H1 (cell line): ENCODE measurements at regions not wholly inside any gene's neighbourhood (a gene's known extent, or its start where the extent isn't known, plus 50 kb on each side); places are given as distances from the start of the nearest gene placed in this dataset.

Experiments
- CTCF ChIA-PET: fragments of 300-600 bp; sonication (Branson Sonifier 250); formaldehyde crosslinking; loops from one replicate; lab custom pipeline; 2021; ENCODE audit not compliant: partially characterized antibody; lab: Charles Lee
- POLR2A ChIA-PET: fragments of 300-600 bp; sonication (Branson Sonifier 250); formaldehyde crosslinking; loops from one replicate; lab custom pipeline; 2021; ENCODE audit warnings: inconsistent platforms; ENCODE audit not compliant: partially characterized antibody; lab: Charles Lee
- DNase-seq, 2 experiments: peaks; one replicate each; pipeline versions ENCODE4 v3.0.0 to v3.0.0-alpha.2; 2010 to 2022; ENCODE audit warnings: low spot score in 2 of 2, low read depth in 1 of 2, mixed read lengths in 1 of 2
- FAIRE-seq: peaks from 2 replicates; lab custom pipeline; 2011; peaks lifted over from hg19 to GRCh38; lab: Jason Lieb, UNC
- H2AFZ ChIP-seq: 2 replicates; pipeline ENCODE4 v1.8.1; 2012; ENCODE audit warnings: low read length, inconsistent platforms
- H2AK5ac ChIP-seq: 2 replicates; pipeline ENCODE4 v1.6.1; 2013; ENCODE audit warnings: low read depth, low read length
- H2BK120ac ChIP-seq: replicated peaks from 2 replicates; pipeline ENCODE3; 2013; ENCODE audit warnings: low read depth, low read length, inconsistent platforms
- H2BK12ac ChIP-seq: 2 replicates; pipeline ENCODE4 v1.6.1; 2013; ENCODE audit warnings: low read depth, low read length
- H2BK15ac ChIP-seq: 2 replicates; pipeline ENCODE4 v1.6.1; 2013; ENCODE audit warnings: low read length
- H2BK20ac ChIP-seq: 2 replicates; pipeline ENCODE4 v1.6.1; 2013; ENCODE audit warnings: low read length
- H2BK5ac ChIP-seq: 2 replicates; pipeline ENCODE4 v1.6.1; 2013; ENCODE audit warnings: low read depth, low read length
- H3K14ac ChIP-seq: 2 replicates; pipeline ENCODE4 v1.6.1; 2013; ENCODE audit warnings: inconsistent platforms; ENCODE audit not compliant: insufficient read length
- H3K18ac ChIP-seq: 2 replicates; pipeline ENCODE4 v1.6.1; 2013; ENCODE audit warnings: low read length; ENCODE audit errors: extremely low read depth
- H3K23ac ChIP-seq: 2 replicates; pipeline ENCODE4 v1.6.1; 2013; ENCODE audit warnings: inconsistent platforms; ENCODE audit not compliant: insufficient read length
- H3K23me2 ChIP-seq: 2 replicates; pipeline ENCODE4 v1.6.1; 2013; ENCODE audit warnings: low read depth, low read length
- H3K27ac ChIP-seq: 2 replicates; pipeline ENCODE4 v1.6.1; 2011; ENCODE audit warnings: low read depth, low read length, inconsistent platforms
- H3K27me3 ChIP-seq, 4 experiments: replicated peaks in 1 of 4; 1 replicate in 1 of 4; 2 replicates in 3 of 4; pipeline versions ENCODE4 v1.6.1 to v1.8.1; 2011 to 2013; ENCODE audit warnings: low read length in 3 of 4, mild to moderate bottlenecking in 3 of 4, inconsistent platforms in 2 of 4, mixed read lengths in 2 of 4, moderate library complexity in 1 of 4; ENCODE audit not compliant: control insufficient read depth in 3 of 4, insufficient read depth in 3 of 4; ENCODE audit errors: extremely low read depth in 1 of 4
- H3K36me3 ChIP-seq, 4 experiments: 2 replicates each; pipeline versions ENCODE4 v1.6.1 to v1.8.1; 2011 to 2013; ENCODE audit warnings: mild to moderate bottlenecking in 4 of 4, low read length in 3 of 4, moderate library complexity in 2 of 4, control low read depth in 1 of 4, inconsistent platforms in 1 of 4; ENCODE audit not compliant: insufficient read depth in 4 of 4, control insufficient read depth in 2 of 4
- H3K4ac ChIP-seq: replicated peaks from 2 replicates; pipeline ENCODE3; 2013; ENCODE audit warnings: low read length, low read depth, mixed read lengths, inconsistent platforms; ENCODE audit not compliant: insufficient read length
- H3K4me1 ChIP-seq, 4 experiments: replicated peaks in 1 of 4; 1 replicate in 1 of 4; 2 replicates in 3 of 4; pipeline versions ENCODE4 v1.6.1 to v1.8.1; 2011 to 2013; ENCODE audit warnings: low read length in 3 of 4, inconsistent platforms in 2 of 4, mixed read lengths in 1 of 4; ENCODE audit not compliant: insufficient read depth in 4 of 4, control insufficient read depth in 3 of 4
- H3K4me2 ChIP-seq, 2 experiments: 2 replicates each; pipeline versions ENCODE4 v1.6.1 to v1.8.1; 2011 to 2013; ENCODE audit warnings: low read depth in 2 of 2, low read length in 2 of 2, control low read depth in 1 of 2, inconsistent platforms in 1 of 2, mild to moderate bottlenecking in 1 of 2; ENCODE audit not compliant: insufficient read depth in 1 of 2
- H3K4me3 ChIP-seq, 4 experiments: fragments of 200-600, 300-600 bp in 1 of 4; sonication (generic), shearing (Covaris generic), sonication (Bioruptor Twin) in 1 of 4; 2 replicates each; pipeline versions ENCODE4 v1.5.1 to v1.8.1; 2011 to 2016; ENCODE audit warnings: low read length in 4 of 4, low read depth in 3 of 4, control low read depth in 2 of 4, inconsistent platforms in 2 of 4, mild to moderate bottlenecking in 2 of 4, mixed read lengths in 1 of 4, moderate library complexity in 1 of 4; ENCODE audit not compliant: insufficient read depth in 2 of 4; ENCODE audit errors: extremely low read depth in 1 of 4
- H3K56ac ChIP-seq: replicated peaks from 2 replicates; pipeline ENCODE3; 2013; ENCODE audit warnings: low read depth, mild to moderate bottlenecking, mixed read lengths, low read length, inconsistent platforms; ENCODE audit not compliant: insufficient read length
- H3K79me1 ChIP-seq: 2 replicates; pipeline ENCODE4 v1.6.1; 2013; ENCODE audit warnings: low read depth, low read length, control low read depth
- H3K79me2 ChIP-seq, 2 experiments: 2 replicates each; pipeline versions ENCODE4 v1.6.1 to v1.8.1; 2012 to 2013; ENCODE audit warnings: low read length in 2 of 2, mild to moderate bottlenecking in 2 of 2, inconsistent platforms in 1 of 2; ENCODE audit not compliant: insufficient read depth in 2 of 2, control insufficient read depth in 1 of 2
- H3K9ac ChIP-seq, 4 experiments: replicated peaks in 1 of 4; 1 replicate in 1 of 4; 2 replicates in 3 of 4; pipeline versions ENCODE4 v1.6.1 to v1.8.1; 2011 to 2013; ENCODE audit warnings: low read depth in 3 of 4, low read length in 3 of 4, control low read depth in 2 of 4, mild to moderate bottlenecking in 2 of 4, moderate library complexity in 2 of 4, inconsistent platforms in 1 of 4; ENCODE audit errors: extremely low read depth in 1 of 4
- H3K9me3 ChIP-seq, 2 experiments: 2 replicates each; pipeline versions ENCODE4 v1.6.1 to v1.8.1; 2012 to 2013; ENCODE audit warnings: mild to moderate bottlenecking in 2 of 2, moderate library complexity in 2 of 2, control low read depth in 1 of 2, inconsistent platforms in 1 of 2, low read depth in 1 of 2, low read length in 1 of 2, mixed read lengths in 1 of 2; ENCODE audit not compliant: insufficient read depth in 2 of 2
- H4K20me1 ChIP-seq, 2 experiments: replicated peaks in 1 of 2; 2 replicates each; pipeline versions ENCODE3 to v1.8.1; 2011 to 2013; ENCODE audit warnings: inconsistent platforms in 2 of 2, low read length in 2 of 2, mild to moderate bottlenecking in 1 of 2; ENCODE audit not compliant: insufficient read depth in 2 of 2, control insufficient read depth in 1 of 2
- H4K5ac ChIP-seq: 2 replicates; pipeline ENCODE4 v1.6.1; 2013; ENCODE audit warnings: low read length, low read depth, mixed read lengths, inconsistent platforms; ENCODE audit not compliant: insufficient read length
- H4K8ac ChIP-seq: 2 replicates; pipeline ENCODE4 v1.8.0; 2013; ENCODE audit warnings: mild to moderate bottlenecking, moderate library complexity, low read length, inconsistent platforms; ENCODE audit not compliant: insufficient read depth; ENCODE audit errors: extremely low read depth
- H4K91ac ChIP-seq: replicated peaks from 2 replicates; pipeline ENCODE3; 2013; ENCODE audit warnings: low read length, mixed read lengths, inconsistent platforms; ENCODE audit not compliant: insufficient read length
- CREB1 ChIP-seq: IDR thresholded peaks from 2 replicates; pipeline ENCODE4 v1.6.1; 2012; ENCODE audit warnings: inconsistent platforms
- E2F6 ChIP-seq: IDR thresholded peaks from 2 replicates; pipeline ENCODE4 v1.6.1; 2012; ENCODE audit warnings: inconsistent platforms
- JUN ChIP-seq: IDR thresholded peaks from 2 replicates; pipeline ENCODE4 v1.6.1; 2011; ENCODE audit warnings: low read depth, mild to moderate bottlenecking, improper control_type of control experiment, low read length
- WGBS, 2 experiments: shearing (Covaris generic) in 1 of 2; methylation state at CpG; one replicate each; pipeline versions ENCODE4 v1.1.6 to v1.1.7; 2013 to 2015; ENCODE audit warnings: low lambda C conversion rate in 2 of 2, mixed read lengths in 2 of 2, inconsistent platforms in 1 of 2, low coverage in 1 of 2, missing lambda C conversion rate in 1 of 2; ENCODE audit not compliant: insufficient replicate concordance in 2 of 2, insufficient coverage in 1 of 2, insufficient read length in 1 of 2; ENCODE audit errors: extremely low coverage in 1 of 2, missing lambda C conversion rate in 1 of 2; 5-methylcytosine and 5-hydroxymethylcytosine counted together

DNA sequence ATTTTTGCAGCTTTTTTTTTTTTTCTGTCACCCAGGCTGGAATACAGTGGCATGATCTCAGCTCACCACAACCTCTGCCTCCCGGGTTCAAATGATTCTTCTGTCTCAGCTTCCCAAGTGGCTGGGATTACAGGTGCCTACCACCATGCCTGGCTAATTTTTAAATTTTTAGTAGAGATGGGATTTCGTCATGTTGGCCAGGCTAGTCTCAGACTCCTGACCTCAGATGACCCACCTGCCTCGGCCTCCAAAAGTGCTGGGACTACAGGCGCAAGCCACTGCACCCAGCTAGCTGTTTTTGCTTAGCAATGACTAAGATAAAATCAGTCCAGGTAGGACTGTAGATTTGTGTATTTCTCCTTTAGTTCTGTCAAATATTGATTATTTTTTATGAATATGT, 403.7 kb downstream of the PID1 start:
- no peak overlapping the region for H3K23ac ChIP-seq
- H2AK5ac ChIP-seq, result no peak overlapping the region
- H3K9ac ChIP-seq, result no peak overlapping the region
- H3K23me2 ChIP-seq, result no peaks in the 10 kb centered on the region
- peaks cover 11 to 12% of the 10 kb centered on the region in 2 experiments for H3K9me3 ChIP-seq
- H3K14ac ChIP-seq, result no peak overlapping the region
- H3K4ac ChIP-seq, result no peak overlapping the region
- no peak for FAIRE-seq
- H4K5ac ChIP-seq, result no peak overlapping the region
- ChIA-PET CTCF (no interaction called here), POLR2A (no interaction called here)
- no peak overlapping the region for H3K4me3 ChIP-seq
- 95% methylated on average over 4 of the region's 4 CpGs; no CpG with 5 or more reads in 1 of the 2 experiments for WGBS, 2 experiments
- H2BK120ac ChIP-seq, result no peak overlapping the region
- no peaks in the 10 kb centered on the region for H3K27me3 ChIP-seq
- no peak overlapping the region for H2AFZ ChIP-seq
- no peak overlapping the region for H4K91ac ChIP-seq
- H3K18ac ChIP-seq, result no peak overlapping the region
- H2BK20ac ChIP-seq, result no peak overlapping the region
- no peaks in the 10 kb centered on the region for H3K36me3 ChIP-seq
- no peak overlapping the region for H2BK5ac ChIP-seq
- no peaks in the 10 kb centered on the region for H3K79me2 ChIP-seq
- H3K56ac ChIP-seq, result no peak overlapping the region
- H2BK12ac ChIP-seq, result no peak overlapping the region
- H3K4me1 ChIP-seq, result peaks cover 0 to 3% (median 0%) of the 10 kb centered on the region in 4 experiments; a peak in 1 of 7 replicates
- DNase-seq, result no peak
- no peak overlapping the region for H2BK15ac ChIP-seq
- H3K27ac ChIP-seq, result no peak overlapping the region
- no peaks in the 10 kb centered on the region for H3K79me1 ChIP-seq
- no peaks in the 10 kb centered on the region for H4K20me1 ChIP-seq
- H3K4me2 ChIP-seq, result no peak overlapping the region
- no peak overlapping the region for H4K8ac ChIP-seq
- TF ChIP-seq E2F6 (no peak), CREB1 (no peak), JUN (no peak)
